Fibroblast of skin of right biceps (primary cell): ENCODE measurements at regions not wholly inside any gene's neighbourhood (a gene's known extent, or its start where the extent isn't known, plus 50 kb on each side); places are given as distances from the start of the nearest gene placed in this dataset.
"Not testable (repeated sequence)": the region's sequence is repeated elsewhere in the genome, so short reads cannot be mapped to it uniquely, and the experiment has no call there.

Source experiments
- DNase-seq: peaks from one replicate; pipeline ENCODE4 v3.0.0-alpha.2; 2013

DNA sequence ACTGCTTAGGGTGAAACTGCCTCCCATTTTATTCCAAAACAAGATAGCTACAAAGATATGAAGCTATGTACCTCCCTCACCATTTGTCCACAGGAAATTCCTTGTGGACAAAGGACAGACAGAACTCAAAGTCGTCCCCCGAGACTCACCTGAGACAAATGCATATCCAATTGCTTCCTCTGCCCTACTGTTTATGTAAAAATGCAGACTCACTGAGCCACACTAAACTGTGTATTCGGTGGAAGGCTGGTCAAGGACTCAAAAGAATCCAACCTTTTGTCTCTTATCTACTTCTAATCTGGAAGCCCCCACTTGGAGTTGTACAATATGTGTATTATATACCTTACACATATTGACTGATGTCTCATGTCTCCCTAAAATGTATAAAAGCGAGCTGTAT, 288.0 kb upstream of the ERCC4 start:
- no peak for DNase-seq

DNA sequence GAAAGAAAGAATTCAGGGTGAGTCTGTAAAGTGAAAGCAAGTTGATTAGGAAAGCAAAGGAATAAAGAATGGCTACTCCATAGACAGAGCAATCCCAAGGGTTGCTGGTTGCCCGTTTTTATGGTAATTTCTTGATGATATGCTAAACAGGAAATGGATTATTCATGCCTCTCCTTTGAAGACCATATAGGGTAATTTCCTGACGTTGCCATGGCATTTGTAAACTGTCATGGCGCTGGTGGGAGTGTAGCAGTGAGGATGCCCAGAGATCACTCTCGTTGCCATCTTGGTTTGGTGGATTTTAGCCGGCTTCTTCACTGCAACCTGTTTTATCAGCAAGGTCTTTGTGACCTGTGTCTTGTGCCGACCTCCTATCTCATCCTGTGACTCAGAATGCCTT, 287.4 kb upstream of the ERCC4 start:
- DNase-seq, result not testable (repeated sequence)

DNA sequence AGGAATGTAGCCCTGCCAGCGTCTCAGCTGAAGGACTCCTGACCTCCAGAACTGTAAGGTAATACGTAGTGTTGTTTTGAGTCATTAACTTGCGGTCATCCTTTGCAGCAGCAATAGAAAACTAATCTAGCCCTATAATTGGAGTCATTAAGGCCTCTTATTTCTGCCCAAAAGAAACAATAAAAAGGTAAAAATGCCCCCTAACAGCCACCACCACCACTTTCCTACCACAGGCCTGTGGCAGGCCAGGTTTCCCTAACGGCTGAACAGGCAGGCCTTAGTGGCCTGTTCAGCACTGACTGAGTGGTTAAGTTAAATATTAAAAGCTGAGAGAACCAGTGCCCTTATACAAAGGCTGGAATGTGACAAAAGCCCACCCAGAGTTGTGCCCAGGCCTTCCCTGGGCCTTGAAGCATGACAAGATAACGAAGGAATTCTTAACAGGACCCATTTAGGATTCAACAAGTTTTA, 286.5 kb upstream of the ERCC4 start:
- DNase-seq, result no peak

DNA sequence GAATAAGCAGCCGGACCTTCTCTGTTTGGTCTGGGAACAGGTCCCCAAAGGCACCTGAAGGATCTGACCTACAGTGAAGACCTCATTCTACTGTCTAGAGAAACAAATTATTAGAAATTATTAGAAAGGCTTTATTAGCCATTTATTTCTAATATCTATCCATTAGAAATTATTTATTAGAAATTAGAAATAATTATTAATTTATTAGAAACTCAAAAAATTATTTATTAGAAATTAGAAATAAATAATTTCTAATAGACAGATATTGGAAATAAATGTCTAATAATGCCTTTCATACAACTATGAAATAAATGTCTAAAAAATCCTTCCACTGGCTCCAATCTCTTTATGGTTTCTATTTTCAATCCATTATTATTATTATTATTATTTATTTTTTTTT, 285.7 kb upstream of the ERCC4 start:
- no peak for DNase-seq

DNA sequence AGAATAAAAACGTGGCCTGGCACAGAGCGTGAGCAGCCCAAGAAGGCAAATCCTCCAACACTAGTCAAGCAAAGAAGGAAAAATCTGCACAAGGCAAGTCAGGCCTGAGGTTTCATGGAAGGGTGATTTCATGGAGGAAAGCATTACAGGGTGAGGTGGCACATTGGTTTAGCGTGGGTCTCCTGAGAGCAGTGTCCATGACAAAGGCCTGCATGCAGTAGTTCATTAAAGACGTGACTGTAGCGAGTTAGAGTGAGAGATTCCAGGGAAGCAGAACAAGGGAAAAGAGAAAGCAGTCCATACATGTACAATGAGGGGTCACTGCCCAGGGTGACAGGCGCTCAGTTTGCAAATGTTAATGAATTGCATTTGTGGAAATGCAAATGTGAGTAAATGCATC, 285.0 kb upstream of the ERCC4 start:
- DNase-seq, result no peak

DNA sequence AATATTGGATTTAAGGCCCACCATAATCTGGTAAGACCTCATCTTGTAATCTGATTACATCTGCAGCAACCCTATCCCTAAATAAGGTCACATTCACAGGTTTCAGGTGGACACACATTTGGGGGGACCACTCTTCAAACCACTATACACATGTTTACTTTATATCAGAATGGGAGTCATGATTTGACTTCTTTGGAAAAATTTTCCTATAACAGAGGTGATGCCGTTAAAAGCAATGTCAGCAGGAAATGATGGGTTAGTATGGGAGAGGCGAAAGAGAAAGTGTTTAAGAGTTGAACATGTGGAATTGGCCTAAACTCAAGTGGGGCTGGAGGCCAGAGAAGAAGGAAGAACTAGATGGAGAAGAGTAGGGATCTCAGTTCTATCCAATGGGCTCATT, 281.7 kb upstream of the ERCC4 start:
- DNase-seq, result no peak

DNA sequence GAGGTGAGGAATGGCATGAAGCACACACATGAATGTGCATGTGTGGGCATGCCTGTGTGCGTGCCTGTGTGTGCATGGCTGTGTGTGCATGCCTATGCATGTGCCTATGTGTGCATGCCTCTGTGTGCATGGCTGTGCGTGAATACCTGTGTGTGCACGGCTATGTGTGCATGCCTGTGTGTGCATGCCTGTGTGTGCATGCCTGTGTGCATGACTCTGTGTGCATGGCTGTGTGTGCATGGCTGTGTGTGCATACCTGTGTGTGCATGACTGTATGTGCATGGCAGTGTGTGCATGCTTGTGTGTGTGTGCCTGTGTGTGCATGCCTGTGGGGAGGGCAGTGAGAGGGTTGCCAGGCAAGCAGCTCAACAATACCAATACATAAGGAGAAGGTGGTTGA, 276.5 kb upstream of the ERCC4 start:
- no peak for DNase-seq

DNA sequence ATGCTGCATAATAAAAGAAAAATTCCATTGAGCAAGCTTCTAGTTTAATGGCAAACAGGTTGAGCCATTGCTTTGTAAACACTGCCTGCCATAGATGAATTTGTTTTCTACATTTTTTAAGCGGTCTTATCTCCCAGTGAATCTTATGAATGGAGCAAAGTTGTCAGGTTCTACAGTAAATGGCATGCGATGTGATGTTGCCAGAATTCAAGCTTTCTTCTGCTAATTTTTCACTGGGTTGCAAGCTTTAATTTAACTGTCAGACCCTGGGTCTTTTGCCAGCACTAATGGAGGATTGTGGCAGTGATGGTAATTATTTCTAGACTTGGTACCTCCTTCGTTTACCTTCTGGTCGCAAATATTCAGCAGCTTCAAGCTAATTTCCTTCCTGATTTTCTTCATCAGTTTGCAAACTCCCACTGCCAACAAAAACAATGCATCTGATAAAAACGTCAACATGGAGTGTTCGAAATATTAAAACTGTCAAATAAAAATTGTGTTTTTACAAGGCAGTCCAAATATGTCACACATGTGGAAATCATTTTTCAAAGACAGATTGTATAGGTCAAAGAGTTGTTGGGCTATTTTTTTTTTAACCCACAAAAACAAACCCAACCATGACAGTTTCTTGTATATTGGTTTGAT, 274.2 kb upstream of the ERCC4 start:
- no peak for DNase-seq

DNA sequence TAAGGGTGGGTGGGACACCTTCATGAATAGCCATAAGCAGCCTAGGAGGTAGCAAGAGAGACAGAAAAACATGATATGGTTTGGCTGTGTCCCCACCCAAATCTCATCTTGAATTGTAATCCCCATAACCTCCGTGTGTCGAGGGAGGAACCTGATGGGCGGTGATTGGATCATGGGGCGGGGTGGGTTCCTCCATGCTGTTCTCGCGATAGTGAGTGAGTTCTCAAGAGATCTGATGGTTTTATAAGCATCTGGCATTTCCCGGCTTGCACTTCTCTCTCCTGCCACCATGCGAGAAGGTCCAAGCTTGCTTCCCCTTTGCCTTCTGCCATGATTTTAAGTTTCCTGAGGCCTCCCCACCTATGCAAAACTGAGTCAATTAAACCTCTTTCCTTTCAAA, 259.1 kb upstream of the ERCC4 start:
- no peak for DNase-seq

DNA sequence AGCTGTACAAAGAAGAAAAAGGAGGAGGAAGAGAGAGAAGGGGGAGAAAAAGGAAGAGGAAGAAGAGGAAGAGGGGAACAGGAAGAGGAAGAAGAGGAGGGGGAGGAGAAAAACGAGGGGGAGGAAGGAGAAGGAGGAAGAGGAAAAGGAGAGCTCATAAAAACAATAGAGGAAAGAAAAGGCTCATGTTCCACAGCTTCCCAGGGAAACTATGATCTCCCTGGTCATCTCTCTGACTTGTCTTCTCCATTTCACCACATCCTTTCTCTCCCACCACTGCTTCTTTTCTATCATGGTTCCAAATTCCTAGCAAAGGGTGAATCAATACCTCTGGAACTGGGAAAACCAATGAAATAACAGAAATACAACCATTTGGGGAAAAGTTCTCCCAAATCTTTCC, 254.1 kb upstream of the ERCC4 start:
- DNase-seq, result no peak

DNA sequence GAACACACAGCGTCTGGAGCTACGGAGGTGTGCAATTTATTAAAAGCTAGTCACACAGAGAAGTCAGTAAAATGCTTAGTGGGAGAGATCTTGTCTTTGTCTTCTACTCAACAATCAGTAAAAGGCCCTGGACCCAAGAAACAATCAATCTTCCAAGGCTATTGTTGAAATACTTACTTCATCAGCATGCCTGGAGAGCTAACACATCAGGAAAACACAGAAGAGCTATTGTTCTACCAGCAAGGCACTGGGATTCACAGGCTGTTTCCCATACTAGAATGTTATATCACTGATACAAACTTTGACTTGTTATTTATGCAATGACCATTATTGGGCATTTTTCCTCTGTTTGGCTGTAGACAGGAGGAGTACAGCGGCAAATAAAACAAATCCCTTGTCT, 247.8 kb upstream of the ERCC4 start:
- DNase-seq, result no peak

DNA sequence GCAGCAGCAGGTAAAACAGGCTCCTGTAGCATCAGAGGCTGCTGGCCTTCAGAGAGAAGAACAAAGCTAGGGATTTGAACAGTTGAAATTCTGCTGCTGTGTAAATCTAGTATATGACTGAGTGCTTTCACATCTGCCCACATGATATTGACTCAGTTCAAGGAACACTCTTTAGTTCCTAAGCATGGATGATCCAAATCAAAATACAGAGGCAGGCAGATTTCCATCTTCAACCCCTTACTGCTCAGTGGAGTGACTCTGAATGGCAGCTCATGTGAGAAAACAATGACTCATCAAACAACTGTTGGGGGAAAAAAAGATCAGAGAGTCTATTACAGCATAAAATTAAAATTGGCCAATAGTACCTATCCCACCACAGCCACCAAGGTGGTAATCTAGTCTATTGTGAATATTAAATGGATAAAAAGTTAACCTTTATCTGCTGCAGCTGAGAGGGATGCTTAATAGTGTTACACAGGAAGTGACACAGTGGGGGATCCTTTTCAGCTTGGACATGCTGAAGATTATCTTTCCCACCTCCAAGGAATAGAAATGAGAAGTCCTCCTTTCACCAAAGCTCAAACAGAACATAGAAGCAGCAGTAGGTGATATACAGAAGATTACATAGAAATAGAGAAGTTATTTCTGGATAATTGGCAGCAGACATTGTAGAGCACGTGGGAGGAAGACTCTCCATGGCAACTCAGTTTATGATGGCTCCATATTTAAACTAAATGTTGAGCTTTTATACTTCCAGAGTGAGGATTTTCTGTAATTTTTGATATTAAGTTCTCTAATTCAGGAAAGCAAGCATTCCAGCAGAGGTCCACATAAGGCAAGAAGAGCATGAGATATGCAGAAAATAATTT, 239.7 kb upstream of the ERCC4 start:
- DNase-seq, result no peak

DNA sequence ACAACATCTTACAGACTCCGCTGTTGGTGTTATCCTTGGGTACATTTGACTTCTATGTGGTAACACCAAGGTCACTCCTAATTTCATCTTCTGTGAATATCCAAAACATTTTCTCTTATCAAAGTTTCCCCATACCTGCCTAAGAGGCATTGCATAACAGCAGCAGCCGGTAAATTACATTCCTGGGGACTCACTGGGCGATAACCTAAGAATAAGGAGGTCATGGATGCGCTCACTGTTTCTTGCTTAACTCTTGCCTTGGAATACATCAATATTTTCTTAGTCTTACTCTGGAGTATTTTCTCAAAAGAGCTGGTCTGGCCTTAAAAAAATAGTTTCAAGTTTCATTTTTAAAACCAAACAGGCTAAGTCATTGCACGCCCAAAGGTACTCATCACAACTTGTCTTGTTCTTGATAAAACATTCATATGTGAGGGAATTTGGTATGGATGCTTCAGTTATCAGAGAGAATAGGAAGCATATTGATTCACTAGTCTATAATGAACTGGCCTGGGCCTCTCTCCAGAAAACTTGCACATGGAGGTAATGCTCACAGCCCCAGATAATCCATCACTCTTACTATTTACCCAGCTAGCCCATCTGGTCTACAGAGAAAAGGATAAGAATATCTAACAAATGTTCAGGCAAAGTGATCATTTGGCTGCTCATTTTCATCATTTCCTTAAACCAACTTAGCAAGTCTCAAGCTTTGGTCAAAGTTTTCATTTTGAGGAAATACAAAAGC, 235.0 kb upstream of the ERCC4 start:
- no peak for DNase-seq

DNA sequence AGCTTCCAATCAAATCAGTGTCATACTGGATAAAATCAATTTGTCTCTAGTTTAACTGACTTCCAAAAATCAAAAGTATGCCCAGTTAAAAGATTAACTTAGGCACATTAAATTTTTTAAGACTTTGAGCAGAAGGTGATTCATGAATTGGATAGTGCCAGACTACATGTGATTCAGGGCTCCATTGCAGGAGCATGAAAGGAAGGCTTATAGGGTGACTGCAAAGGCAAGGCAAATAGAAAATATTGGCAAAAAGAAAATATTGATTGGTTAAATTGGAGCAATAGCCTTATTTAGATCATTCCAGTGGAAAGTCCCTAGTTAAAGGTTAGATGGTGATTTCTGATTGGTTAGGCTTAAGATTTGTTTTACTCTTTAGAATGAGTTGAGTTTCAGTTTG, 223.9 kb upstream of the ERCC4 start:
- no peak for DNase-seq

DNA sequence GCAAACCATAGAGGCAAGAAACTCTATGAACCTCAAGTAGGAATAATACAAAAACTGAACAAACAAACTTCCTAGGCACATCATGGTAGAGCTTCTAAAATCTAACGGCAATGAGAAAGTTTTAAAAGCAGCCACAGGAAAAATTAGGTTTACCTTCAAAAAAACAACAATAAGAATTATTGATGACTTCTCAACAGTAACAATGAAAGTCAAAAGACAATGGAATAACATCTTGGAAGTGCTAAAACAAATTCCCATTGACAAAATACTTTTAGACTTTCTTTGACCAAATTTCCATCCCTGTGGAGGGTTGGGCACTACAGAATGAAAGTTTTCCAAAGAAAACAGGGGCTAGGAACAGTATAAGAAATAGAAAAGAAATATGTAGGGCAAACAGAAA, 222.9 kb upstream of the ERCC4 start:
- no peak for DNase-seq

DNA sequence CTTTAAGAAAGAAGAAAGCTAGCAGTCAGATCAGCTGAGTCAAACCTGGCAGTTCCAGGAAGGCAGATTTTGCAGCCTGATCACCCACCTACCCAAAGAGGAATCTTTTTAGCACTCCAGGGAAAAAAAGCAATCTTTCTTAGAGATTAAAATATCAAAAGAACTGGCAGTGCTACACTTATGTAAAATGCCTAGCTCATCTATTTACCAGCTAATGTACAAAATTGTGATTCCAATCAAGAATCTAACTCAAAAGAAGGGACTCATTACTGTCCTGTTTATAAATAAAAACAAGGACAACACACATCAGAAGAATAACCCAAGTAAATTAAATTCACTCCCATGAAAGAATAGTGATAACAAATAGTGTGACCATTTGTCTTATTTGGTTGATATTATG, 222.4 kb upstream of the ERCC4 start:
- DNase-seq, result no peak

DNA sequence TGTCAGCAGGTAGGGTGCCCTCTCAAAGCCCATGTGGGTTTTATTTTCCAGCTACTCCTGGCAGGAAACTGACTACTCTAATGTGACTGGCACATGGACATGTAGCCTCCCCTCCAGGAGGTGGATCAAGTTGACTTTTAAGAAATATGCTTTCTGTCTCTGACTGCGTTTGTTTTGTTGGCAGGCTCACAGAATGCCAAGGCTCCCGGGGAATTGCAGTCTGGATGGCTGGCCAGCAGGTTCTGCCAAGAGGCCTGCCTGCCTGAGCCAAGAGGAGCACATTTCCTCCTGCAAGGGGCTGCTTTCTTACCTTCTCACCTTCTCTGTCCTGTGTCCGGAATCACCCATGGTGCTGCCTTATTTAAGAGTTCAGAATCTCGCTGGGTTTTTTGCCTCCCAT, 217.3 kb upstream of the ERCC4 start:
- no peak for DNase-seq

DNA sequence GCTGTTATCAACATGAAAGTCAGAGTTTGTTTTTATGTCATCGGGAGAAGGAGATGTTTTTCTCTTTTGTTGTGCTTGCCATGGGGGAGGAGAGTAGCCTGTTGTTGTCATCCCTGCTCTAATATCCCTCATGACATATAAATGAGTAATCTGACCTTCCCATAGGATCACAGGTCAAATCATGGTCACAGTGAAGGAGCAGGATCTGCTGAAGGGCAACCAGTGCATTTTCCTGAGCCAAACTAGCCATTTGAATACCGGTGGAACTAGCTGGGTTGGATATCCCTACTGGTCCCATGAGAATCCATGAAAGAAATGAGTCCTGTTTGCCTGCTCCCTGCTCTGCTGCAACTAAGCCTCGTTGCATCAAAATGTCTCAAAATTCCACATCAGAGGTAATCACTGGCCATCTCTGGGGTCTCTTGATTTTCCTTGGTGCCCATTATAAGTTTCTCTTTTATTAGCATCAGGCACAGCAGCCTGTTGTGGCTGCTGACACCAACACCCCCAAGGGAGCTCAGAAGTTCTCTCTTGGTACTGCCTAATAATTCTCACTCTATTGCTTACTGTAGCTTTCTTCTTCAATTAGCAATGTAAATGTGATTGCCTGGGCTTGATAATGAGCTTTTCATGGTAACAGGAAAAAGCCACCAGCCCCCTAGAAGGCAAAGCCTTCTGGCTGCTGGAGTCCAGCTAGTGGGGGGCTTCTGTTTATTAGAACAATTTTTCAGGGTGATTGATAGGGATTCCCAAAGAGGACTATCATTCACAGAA, 211.4 kb upstream of the ERCC4 start:
- no peak for DNase-seq

DNA sequence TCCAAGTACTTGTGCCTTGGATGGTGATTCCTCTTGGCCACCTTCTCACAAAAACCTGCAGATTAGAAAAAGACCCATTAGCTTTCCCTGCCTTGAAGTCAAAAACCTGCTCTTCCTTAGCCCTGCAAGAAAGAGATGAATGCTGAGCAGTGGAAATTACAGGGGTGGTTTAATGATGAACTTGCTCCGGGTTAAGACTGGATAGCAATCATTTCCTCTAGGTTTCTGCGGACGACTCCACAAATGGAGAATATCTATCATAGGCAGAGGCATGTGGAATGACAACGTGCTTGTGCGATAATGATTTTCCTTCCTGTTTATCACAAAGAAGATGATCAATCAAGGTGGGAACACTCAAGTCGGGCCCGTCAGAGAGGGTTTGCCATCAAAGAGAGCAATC, 201.2 kb upstream of the ERCC4 start:
- DNase-seq, result no peak

DNA sequence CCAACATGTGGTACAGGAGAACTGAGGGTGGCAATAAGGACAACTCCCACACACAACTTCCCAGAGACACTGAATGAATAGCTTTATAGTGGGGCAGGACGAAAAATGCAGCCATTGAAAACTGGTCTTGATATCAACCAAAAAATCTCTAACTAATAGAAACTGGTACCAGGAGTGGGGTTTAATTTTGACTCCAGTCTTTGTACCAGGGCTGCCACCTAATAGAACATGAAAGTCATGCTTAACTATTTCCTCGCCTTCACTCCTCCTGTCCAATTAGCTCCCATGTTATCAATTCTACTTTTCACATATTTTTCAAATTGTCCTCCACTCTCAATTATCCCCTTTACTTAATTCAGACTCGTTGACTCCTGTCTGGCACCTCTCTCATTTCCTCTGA, 192.0 kb upstream of the ERCC4 start:
- no peak for DNase-seq

DNA sequence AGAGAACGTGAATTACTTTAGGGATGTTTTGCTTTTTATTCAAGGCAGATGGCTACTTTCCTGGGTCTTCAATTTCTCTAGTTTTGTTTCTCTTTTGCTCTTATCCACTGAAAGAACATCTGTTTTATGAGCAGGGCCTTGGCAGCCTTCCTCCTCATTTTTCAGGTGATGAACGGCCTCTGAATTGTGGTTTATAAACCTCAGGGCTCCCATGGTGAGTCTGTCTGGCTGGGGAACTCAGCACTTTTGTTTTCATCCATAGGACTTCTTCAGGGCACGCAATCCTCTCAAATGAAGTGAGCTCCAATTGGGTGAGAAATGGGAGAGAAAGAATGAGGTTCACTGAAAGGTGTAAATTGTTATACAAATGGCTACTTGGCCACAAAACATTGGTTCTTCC, 186.4 kb upstream of the ERCC4 start:
- DNase-seq, result no peak

DNA sequence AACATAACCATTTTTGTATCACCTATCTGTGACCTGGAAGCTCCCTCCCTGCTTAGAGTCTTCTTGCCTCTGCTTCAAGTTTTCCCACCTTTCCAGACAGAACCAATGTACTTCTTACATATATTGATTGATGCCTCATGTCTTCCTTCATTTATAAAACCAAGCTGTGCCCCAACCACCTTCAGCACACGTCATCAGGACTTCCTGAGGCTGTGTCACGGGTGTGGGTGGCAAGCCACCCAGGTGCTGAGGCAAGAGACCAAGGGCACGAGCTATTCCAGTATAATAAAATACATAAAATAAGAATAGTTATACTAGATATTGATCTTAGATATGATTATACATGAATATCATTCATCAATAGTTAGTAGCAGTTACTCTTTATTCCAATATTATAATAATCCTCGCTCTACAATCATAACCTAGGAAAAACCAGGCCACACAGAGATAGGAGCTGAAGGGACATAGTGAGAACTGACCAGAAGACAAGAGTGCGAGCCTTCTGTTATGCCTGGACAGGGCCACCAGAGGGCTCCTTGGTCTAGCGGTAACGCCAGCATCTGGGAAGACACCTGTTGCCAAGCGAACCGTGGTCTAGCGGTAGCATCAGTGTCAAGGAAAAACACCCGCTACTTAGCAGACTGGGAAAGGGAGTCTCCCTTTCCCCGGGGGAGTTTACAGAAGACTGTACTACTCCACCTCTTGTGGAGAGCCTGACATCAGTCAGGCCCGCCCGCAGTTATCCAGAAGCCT, 180.2 kb upstream of the ERCC4 start:
- not testable (repeated sequence) for DNase-seq
